HepG2 (cell line): ENCODE measurements at regions not wholly inside any gene's neighbourhood (a gene's known extent, or its start where the extent isn't known, plus 50 kb on each side); places are given as distances from the start of the nearest gene placed in this dataset.

ENCODE experiments used
- ATAC-seq: fragments of 200-7000 bp; cut with Tn5 transposase; 3 replicates; pipeline ENCODE4 v1.9.1; 2020; ENCODE audit warnings: mild to moderate bottlenecking, moderate library complexity
- BruUV-seq: library from RNA; stranded (reverse); fragments of 400-500 nt; replicated peaks from 2 replicates; lab custom pipeline; 2021; lab: Mats Ljungman, UMichigan
- CTCF ChIA-PET: fragments of 300-600 bp; formaldehyde crosslinking; extraction: SDS; loops from one replicate; lab custom pipeline; 2021; ENCODE audit warnings: low total read pairs, inconsistent platforms, low intra/inter-chr PET ratio; lab: Yijun Ruan, JAX
- POLR2A ChIA-PET: fragments of 350-600 bp; sonication (Branson Sonifier 250); formaldehyde crosslinking; loops from one replicate; lab custom pipeline; 2020; ENCODE audit warnings: antibody characterized with exemption, inconsistent platforms; lab: Yijun Ruan, JAX
- DNase-seq: peaks from one replicate; pipeline ENCODE4 v3.0.0-alpha.2; 2015; ENCODE audit warnings: low spot score
- FAIRE-seq: peaks from 3 replicates; lab custom pipeline; 2011; peaks lifted over from hg19 to GRCh38; lab: Jason Lieb, UNC
- H2AFZ ChIP-seq: one replicate; pipeline ENCODE4 v1.6.1; 2011; ENCODE audit warnings: low read length, inconsistent platforms
- H3K27ac ChIP-seq: fragments of 300-600 bp; 3 replicates; pipeline ENCODE4 v1.8.0; 2011; ENCODE audit warnings: mixed run types, mild to moderate bottlenecking, mixed read lengths, low read length, inconsistent platforms; ENCODE audit not compliant: insufficient read depth; ENCODE audit errors: extremely low read length
- H3K27me3 ChIP-seq, 2 experiments: fragments of 200-600 bp in 1 of 2; 2 replicates in 1 of 2; 3 replicates in 1 of 2; pipeline versions ENCODE4 v1.6.0 to v1.8.0; 2011; ENCODE audit warnings: low read length in 2 of 2, mild to moderate bottlenecking in 2 of 2, moderate library complexity in 2 of 2, inconsistent platforms in 1 of 2; ENCODE audit not compliant: insufficient read depth in 2 of 2, control insufficient read depth in 1 of 2
- H3K36me3 ChIP-seq, 2 experiments: fragments of 200-600 bp in 1 of 2; replicated peaks in 1 of 2; 2 replicates in 1 of 2; 3 replicates in 1 of 2; pipeline versions ENCODE4 v1.5.1 to v1.8.0; 2011; ENCODE audit warnings: low read length in 2 of 2, inconsistent platforms in 1 of 2; ENCODE audit not compliant: insufficient read depth in 2 of 2, control insufficient read depth in 1 of 2
- H3K4me1 ChIP-seq: 2 replicates; pipeline ENCODE4 v1.5.1; 2012; ENCODE audit warnings: low read length, inconsistent platforms; ENCODE audit not compliant: insufficient read depth
- H3K4me2 ChIP-seq: 2 replicates; pipeline ENCODE4 v1.6.0; 2011; ENCODE audit warnings: low read depth, low read length, inconsistent platforms
- H3K4me3 ChIP-seq, 3 experiments: fragments of 200-600 bp in 1 of 3; sonication (generic), shearing (Covaris generic) in 1 of 3; replicated peaks in 1 of 3; 2 replicates each; pipeline ENCODE4 v1.5.1; 2011 to 2016; ENCODE audit warnings: low read length in 3 of 3, inconsistent platforms in 2 of 3, low read depth in 2 of 3, mild to moderate bottlenecking in 2 of 3, control low read depth in 1 of 3, mixed read lengths in 1 of 3; ENCODE audit not compliant: insufficient read depth in 1 of 3
- H3K79me2 ChIP-seq: one replicate; pipeline ENCODE4 v1.6.1; 2011; ENCODE audit warnings: low read length, inconsistent platforms; ENCODE audit not compliant: insufficient read depth
- H3K9ac ChIP-seq: 2 replicates; pipeline ENCODE4 v1.6.0; 2011; ENCODE audit warnings: mild to moderate bottlenecking, low read depth, low read length, inconsistent platforms; ENCODE audit not compliant: insufficient read depth
- H3K9me3 ChIP-seq: 2 replicates; pipeline ENCODE4 v1.5.1; 2012; ENCODE audit warnings: mild to moderate bottlenecking, low read length
- H4K20me1 ChIP-seq: 2 replicates; pipeline ENCODE4 v1.6.0; 2011; ENCODE audit warnings: inconsistent platforms, mild to moderate bottlenecking, low read length, moderate library complexity; ENCODE audit not compliant: insufficient read depth
- CEBPB ChIP-seq: IDR thresholded peaks from 2 replicates; pipeline ENCODE4 v1.6.1; 2011; ENCODE audit warnings: low read depth, low read length, improper control_type of control experiment, borderline replicate concordance
- PAWR ChIP-seq: sonication (generic); formaldehyde crosslinking; IDR thresholded peaks from 2 replicates; pipeline ENCODE4 v1.4.0; 2020; ENCODE audit warnings: missing genetic modification reagents, mild to moderate bottlenecking, borderline replicate concordance
- ZFP1 ChIP-seq: IDR thresholded peaks from 2 replicates; pipeline ENCODE4 v1.6.1; 2016
- ZNF138 ChIP-seq: sonication (generic); formaldehyde crosslinking; IDR thresholded peaks from 2 replicates; pipeline ENCODE4 v1.5.0; 2020; ENCODE audit warnings: mild to moderate bottlenecking, low read depth, missing genetic modification reagents
- WGBS: methylation state at CpG from one replicate; pipeline ENCODE4 v1.1.6; 2017; ENCODE audit warnings: low lambda C conversion rate; 5-methylcytosine and 5-hydroxymethylcytosine counted together
- in situ Hi-C: cut with HindIII; loops from 2 replicates; pipeline ENCODE4 v1.10.0; 2017; ENCODE audit warnings: low pct_unique_long_range_greater_than_20kb; ENCODE audit not compliant: extremely low pct_ligation_motif_present
- intact Hi-C: fragments of 100-400 bp; cut with micrococcal nuclease; formaldehyde crosslinking; loops from one replicate; pipeline ENCODE4 v1.10.0; 2022; ENCODE audit not compliant: unreplicated experiment
- TF ChIP-seq, protein P1 (sequence below): sonication (generic); formaldehyde crosslinking; IDR thresholded peaks from 2 replicates; pipeline ENCODE4 v1.4.0; 2020; ENCODE audit warnings: missing genetic modification reagents, borderline replicate concordance
- TF ChIP-seq, protein P2 (sequence below): IDR thresholded peaks from 2 replicates; pipeline ENCODE4 v1.6.1; 2016; ENCODE audit warnings: missing compliant biosample characterization, missing genetic modification reagents, borderline replicate concordance

DNA sequence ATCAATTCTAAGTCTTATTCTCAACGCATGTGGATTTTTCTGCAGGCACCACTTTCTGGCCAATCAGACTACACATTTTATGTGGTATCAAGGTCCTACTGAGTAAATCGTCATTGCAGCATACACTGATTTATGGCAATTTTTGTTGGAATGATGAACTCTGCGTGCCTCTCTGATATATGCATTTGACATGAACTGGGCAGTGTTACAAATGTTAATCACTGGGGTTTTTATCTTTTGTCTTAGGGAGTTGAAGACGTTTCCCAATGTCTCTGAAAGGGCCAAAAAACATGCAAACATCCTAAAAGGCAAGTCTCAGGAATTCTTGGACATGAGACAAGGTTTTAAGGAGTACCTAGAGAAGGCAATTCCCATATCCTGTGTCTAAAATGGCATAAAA, 809.5 kb upstream of the CELF2 start (continued):
- TF ChIP-seq PAWR (CRISPR knock-in tag) (no peak), ZNF138 (CRISPR knock-in tag) (no peak)
- TF ChIP-seq, protein P1, sequence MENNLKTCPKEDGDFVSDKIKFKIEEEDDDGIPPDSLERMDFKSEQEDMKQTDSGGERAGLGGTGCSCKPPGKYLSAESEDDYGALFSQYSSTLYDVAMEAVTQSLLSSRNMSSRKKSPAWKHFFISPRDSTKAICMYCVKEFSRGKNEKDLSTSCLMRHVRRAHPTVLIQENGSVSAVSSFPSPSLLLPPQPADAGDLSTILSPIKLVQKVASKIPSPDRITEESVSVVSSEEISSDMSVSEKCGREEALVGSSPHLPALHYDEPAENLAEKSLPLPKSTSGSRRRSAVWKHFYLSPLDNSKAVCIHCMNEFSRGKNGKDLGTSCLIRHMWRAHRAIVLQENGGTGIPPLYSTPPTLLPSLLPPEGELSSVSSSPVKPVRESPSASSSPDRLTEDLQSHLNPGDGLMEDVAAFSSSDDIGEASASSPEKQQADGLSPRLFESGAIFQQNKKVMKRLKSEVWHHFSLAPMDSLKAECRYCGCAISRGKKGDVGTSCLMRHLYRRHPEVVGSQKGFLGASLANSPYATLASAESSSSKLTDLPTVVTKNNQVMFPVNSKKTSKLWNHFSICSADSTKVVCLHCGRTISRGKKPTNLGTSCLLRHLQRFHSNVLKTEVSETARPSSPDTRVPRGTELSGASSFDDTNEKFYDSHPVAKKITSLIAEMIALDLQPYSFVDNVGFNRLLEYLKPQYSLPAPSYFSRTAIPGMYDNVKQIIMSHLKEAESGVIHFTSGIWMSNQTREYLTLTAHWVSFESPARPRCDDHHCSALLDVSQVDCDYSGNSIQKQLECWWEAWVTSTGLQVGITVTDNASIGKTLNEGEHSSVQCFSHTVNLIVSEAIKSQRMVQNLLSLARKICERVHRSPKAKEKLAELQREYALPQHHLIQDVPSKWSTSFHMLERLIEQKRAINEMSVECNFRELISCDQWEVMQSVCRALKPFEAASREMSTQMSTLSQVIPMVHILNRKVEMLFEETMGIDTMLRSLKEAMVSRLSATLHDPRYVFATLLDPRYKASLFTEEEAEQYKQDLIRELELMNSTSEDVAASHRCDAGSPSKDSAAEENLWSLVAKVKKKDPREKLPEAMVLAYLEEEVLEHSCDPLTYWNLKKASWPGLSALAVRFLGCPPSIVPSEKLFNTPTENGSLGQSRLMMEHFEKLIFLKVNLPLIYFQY (CRISPR knock-in tag) = no peak

DNA sequence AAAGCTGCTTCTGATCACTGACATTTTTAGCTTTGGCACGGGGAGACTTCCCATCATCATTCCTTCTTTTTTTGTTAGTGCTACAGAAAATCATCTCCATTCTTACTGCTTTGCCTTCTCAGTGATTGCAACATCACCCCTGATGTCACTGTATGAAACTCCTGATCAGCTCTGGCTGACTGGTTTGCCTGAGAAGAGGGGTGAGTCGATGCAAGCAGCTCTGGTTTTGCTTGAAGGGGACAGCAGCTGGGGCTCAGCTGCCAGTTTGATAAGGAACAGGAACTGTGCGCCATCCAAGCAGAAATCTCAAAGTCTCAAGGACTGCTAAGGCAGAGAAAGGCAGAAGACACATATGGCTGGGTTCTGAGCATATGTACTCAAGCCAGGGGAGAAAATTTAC, 808.5 kb upstream of the CELF2 start:
- Histone ChIP-seq H3K27me3 (no peaks in the 10 kb centered on the region), H3K79me2 (no peaks in the 10 kb centered on the region), H3K9ac (no peak overlapping the region), H3K4me3 (no peak overlapping the region), H2AFZ (no peak overlapping the region), H3K4me1 (no peaks in the 10 kb centered on the region), H3K27ac (no peak overlapping the region), H3K4me2 (no peak overlapping the region), H4K20me1 (no peaks in the 10 kb centered on the region)
- intact Hi-C loops = no loop called here
- 3% methylated on average over 3 of the region's 3 CpGs for WGBS
- CTCF ChIA-PET = no interaction called here
- ATAC-seq (no peak), FAIRE-seq (no peak)
- no TSS peak for BruUV-seq
- TF ChIP-seq, protein P2, sequence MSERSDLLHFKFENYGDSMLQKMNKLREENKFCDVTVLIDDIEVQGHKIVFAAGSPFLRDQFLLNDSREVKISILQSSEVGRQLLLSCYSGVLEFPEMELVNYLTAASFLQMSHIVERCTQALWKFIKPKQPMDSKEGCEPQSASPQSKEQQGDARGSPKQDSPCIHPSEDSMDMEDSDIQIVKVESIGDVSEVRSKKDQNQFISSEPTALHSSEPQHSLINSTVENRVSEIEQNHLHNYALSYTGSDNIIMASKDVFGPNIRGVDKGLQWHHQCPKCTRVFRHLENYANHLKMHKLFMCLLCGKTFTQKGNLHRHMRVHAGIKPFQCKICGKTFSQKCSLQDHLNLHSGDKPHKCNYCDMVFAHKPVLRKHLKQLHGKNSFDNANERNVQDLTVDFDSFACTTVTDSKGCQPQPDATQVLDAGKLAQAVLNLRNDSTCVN (CRISPR knock-in tag) = no peak
- peak; percentile 48; the same call in 1 of the 2 replicates for TF ChIP-seq CEBPB
- TF ChIP-seq ZFP1 (CRISPR knock-in tag) = no peak
- TF ChIP-seq, all 625 proteins: peak for 1
- Histone ChIP-seq H3K36me3 (no peaks in the 10 kb centered on the region), H3K9me3 (peaks cover 95% of the 10 kb centered on the region)
- in situ Hi-C loops = no loop called here
- POLR2A ChIA-PET = no interaction called here
- no peak for DNase-seq
